ENCODE measurements at regions not wholly inside any gene's neighbourhood (a gene's known extent, or its start where the extent isn't known, plus 50 kb on each side); places are given as distances from the start of the nearest gene placed in this dataset.

- TF ChIP-seq ZFP3 (CRISPR knock-in tag; IDR thresholded peaks at IDR 0.05) (no peak), PPARA (CRISPR knock-in tag; IDR thresholded peaks at IDR 0.05; ENCODE audit: borderline replicate concordance) (no peak), ZNF70 (CRISPR knock-in tag; IDR thresholded peaks at IDR 0.05) (no peak), POU6F1 (CRISPR knock-in tag; IDR thresholded peaks at IDR 0.05; ENCODE audit: borderline replicate concordance, low read depth) (no peak), ISL1 (CRISPR knock-in tag; IDR thresholded peaks at IDR 0.05) (no peak), ZNF565 (CRISPR knock-in tag; conservative IDR thresholded peaks at IDR 0.05; ENCODE audit: low read depth) (no peak), GLIS3 (CRISPR knock-in tag; IDR thresholded peaks at IDR 0.05) (no peak)
- TF ChIP-seq, protein P1, sequence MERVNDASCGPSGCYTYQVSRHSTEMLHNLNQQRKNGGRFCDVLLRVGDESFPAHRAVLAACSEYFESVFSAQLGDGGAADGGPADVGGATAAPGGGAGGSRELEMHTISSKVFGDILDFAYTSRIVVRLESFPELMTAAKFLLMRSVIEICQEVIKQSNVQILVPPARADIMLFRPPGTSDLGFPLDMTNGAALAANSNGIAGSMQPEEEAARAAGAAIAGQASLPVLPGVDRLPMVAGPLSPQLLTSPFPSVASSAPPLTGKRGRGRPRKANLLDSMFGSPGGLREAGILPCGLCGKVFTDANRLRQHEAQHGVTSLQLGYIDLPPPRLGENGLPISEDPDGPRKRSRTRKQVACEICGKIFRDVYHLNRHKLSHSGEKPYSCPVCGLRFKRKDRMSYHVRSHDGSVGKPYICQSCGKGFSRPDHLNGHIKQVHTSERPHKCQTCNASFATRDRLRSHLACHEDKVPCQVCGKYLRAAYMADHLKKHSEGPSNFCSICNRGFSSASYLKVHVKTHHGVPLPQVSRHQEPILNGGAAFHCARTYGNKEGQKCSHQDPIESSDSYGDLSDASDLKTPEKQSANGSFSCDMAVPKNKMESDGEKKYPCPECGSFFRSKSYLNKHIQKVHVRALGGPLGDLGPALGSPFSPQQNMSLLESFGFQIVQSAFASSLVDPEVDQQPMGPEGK (CRISPR knock-in tag; IDR thresholded peaks at IDR 0.05; ENCODE audit: borderline replicate concordance), result no peak
Observed at GRCh38 chr15:96948981-96949380, 618.5 kb downstream of the NR2F2 start.

Measured in SK-N-SH treated with all-trans-retinoic acid at 6 μM for 48 hours (cell line).